ENCODE measurements at regions not wholly inside any gene's neighbourhood (a gene's known extent, or its start where the extent isn't known, plus 50 kb on each side); places are given as distances from the start of the nearest gene placed in this dataset.

DNA sequence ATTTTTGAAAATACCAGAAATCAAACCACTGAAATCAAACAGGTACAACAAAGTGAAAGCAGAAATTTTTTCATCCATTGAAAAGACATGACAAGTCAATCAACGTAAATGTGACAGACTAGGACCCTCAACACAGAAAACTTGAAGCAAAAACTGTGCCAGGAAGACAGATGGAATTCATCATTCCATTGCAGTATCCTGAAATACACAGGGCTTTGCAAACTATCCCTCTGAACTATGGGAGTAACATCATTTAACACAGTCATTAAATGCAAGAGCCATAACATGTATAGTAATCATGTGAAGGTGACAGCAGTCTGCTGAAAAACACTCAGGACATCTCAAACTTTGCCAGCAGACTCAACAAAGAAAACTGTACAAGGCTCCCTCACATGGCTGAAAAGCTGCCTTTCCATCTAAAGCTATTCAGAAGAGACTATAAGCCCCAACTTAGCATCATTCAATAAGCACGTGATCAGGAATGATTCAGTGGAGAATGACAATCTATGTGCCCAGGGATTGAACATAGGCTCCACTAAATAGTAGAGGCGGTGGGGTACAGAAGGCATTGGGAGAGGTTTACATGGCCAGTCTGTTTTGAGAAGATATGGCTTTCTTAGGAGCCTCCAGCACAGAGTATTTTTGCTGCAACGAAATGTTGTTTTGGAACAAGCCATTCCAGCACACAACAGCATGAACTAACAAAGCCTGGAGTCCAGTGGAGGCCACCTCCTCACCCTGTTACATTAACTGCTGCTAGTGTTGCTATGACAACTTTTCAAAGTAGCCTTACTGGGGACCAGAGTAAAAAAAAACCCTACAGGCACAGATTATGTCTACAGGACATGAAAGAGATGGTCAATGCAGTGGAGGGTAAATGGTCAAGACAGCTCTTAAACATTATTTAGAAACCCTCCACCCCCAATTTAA is 274.5 kb upstream of the NOCT start:
- no peak for TF ChIP-seq CTCF (IDR thresholded peaks at IDR 0.05)

DNA sequence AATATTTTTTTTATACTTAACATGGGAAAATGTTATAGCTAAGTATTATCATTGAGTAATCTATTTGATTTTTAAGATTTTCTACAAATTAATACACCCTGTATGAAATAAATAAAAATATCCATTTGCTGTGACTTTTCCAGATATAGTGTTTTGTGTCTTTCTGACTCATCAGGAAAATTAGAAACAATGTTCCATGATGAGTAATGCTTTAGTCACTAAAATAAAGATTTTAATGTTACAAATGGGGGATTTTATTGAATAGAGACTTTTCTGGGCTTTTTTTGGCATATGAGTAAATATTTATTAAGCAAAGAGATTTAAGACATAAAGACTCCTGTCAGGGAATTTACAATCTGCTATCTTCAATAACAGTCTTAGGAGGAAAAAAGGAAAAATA is 279.2 kb upstream of the NOCT start:
- no peak for TF ChIP-seq CTCF (IDR thresholded peaks at IDR 0.05)

DNA sequence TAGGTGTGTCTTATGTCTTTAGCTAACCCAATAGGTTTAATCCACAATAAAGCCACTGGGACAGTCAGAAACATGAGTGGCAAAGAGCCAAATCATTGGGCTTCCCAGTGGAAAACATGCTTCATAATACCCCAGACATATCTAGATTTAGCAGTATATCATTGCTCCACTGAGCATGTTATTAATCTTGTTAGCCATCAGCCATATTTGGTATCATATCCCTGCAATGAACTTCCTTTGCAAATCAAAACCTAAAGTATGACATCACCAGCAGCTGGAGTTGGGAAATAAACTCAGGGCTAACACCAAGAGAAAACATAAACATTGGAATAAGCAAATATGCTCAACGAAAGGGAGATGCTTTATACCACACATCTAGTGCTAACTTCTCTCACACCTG is 280.8 kb upstream of the NOCT start:
- no peak for TF ChIP-seq CTCF (IDR thresholded peaks at IDR 0.05)

GRCh38 chr4:138728566-138728965 is 287.0 kb upstream of the NOCT start:
- TF ChIP-seq CTCF (IDR thresholded peaks at IDR 0.05): no peak

GRCh38 chr4:138727731-138728130 is 287.9 kb upstream of the NOCT start:
- TF ChIP-seq CTCF (IDR thresholded peaks at IDR 0.05): no peak

DNA sequence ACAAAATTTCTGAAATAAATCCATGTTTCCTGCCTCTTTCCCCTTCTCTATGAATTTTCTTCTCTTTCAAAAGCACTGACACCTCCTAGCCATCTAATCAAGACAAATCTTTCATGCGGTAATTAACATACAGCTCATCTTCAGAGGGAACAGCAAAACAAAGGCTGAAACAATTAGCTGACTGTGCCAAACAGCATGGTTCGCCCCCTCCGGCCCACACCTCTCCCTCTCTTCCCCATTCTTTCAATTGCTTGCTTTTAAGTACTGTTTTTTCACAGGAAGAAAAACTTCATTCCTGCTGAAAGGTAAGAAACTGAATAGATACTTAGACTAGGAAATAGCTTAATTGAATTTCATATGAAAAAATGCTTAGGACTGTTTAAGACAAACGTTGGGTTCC is 291.1 kb upstream of the NOCT start:
- no peak for TF ChIP-seq CTCF (IDR thresholded peaks at IDR 0.05)

DNA sequence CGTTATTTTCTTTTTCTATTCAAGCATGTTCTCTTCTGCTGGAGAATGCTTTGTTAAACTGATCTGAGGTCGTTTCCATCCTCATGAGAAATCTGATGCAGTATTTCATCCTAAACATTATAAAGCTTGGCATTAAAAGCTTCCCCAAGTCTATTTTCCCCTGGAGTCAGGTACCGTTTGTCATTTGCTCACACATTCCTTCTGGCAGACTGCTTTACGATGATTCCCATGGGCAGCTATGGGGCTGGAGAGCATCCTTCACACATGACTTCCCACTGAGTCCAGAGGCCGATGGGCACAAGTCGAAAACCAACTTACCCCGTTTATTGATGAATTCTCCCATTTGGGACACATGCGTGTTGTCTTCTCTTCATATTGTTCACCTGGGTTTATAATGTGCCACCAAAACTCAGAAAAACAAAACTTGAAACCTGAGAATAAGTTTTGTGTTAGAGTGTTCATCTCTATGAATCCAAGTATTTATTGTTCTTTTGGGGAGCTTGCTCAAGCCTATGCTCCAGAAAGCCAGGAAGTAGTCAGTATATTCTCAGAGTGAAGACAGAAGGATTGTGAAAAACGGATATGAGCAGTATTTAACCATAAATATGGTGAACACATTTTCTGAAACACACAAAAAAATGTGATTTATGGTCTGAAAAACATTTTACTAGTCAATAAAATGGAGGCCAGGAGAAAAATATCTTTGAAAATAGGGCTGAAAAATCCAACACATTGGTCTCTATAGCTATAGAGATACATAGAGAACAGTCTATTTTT is 298.8 kb upstream of the NOCT start:
- no peak for TF ChIP-seq CTCF (IDR thresholded peaks at IDR 0.05)

All from LNCAP (cell line).